ENCODE measurements at regions not wholly inside any gene's neighbourhood (a gene's known extent, or its start where the extent isn't known, plus 50 kb on each side); places are given as distances from the start of the nearest gene placed in this dataset.

GRCh38 chr21:25254491-25255174 is 352.6 kb downstream of the MRPL39 start:
- H3K18ac ChIP-seq (ENCODE audit: extremely low read depth, low read length): no peak overlapping the region
- CTCF ChIA-PET (ENCODE audit: partially characterized antibody): interaction anchor here (0.5 to 1.3 kb wide), 4 partner anchors 9 to 970 kb away, joined by 3 to 5 read pairs (median 3); no protein-coding TSS in a partner anchor
- H3K79me2 ChIP-seq (ENCODE audit: control insufficient read depth in 1 of 2, insufficient read depth in 2 of 2, low read length in 2 of 2): no peaks in the 10 kb centered on the region
- no peak for TF ChIP-seq RXRA (IDR thresholded peaks at IDR 0.05; ENCODE audit: insufficient read depth, low read depth, low read length)
- TF ChIP-seq SUZ12 (IDR thresholded peaks at IDR 0.05; ENCODE audit: low read length): no peak
- TF ChIP-seq NRF1 (IDR thresholded peaks at IDR 0.05; ENCODE audit: low read depth, low read length): no peak
- TF ChIP-seq SIX5 (IDR thresholded peaks at IDR 0.05; ENCODE audit: low read depth, low read length): no peak
- no peak for TF ChIP-seq E2F6 (IDR thresholded peaks at IDR 0.05)
- TF ChIP-seq RNF2 (IDR thresholded peaks at IDR 0.05; ENCODE audit: borderline replicate concordance, low read depth, low read length, missing control alignments, poor library complexity, severe bottlenecking): no peak
- TF ChIP-seq CEBPB (IDR thresholded peaks at IDR 0.05; ENCODE audit: low read depth, low read length): no peak
- TF ChIP-seq POLR2AphosphoS5 (IDR thresholded peaks at IDR 0.05; ENCODE audit: low read depth, low read length): no peak
- TF ChIP-seq, protein P1, sequence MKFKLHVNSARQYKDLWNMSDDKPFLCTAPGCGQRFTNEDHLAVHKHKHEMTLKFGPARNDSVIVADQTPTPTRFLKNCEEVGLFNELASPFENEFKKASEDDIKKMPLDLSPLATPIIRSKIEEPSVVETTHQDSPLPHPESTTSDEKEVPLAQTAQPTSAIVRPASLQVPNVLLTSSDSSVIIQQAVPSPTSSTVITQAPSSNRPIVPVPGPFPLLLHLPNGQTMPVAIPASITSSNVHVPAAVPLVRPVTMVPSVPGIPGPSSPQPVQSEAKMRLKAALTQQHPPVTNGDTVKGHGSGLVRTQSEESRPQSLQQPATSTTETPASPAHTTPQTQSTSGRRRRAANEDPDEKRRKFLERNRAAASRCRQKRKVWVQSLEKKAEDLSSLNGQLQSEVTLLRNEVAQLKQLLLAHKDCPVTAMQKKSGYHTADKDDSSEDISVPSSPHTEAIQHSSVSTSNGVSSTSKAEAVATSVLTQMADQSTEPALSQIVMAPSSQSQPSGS (IDR thresholded peaks at IDR 0.05; ENCODE audit: low read length): no peak
- TF ChIP-seq RFX5 (IDR thresholded peaks at IDR 0.05; ENCODE audit: borderline replicate concordance, low read depth, low read length): no peak
- TF ChIP-seq MAFK (IDR thresholded peaks at IDR 0.05; ENCODE audit: low read depth, low read length): no peak

More at GRCh38 chr21:25254491-25255174, 352.6 kb downstream of the MRPL39 start:
- H3K4me2 ChIP-seq (ENCODE audit: insufficient read depth in 1 of 2, low read depth in 2 of 2, low read length in 2 of 2): no peak overlapping the region
- POLR2A ChIA-PET (ENCODE audit: partially characterized antibody): no interaction called here
- no peak overlapping the region for H2BK12ac ChIP-seq (ENCODE audit: low read depth, low read length)
- H4K5ac ChIP-seq (ENCODE audit: insufficient read length, low read depth, low read length): no peak overlapping the region
- H3K27ac ChIP-seq (ENCODE audit: low read depth, low read length): no peak overlapping the region
- H3K79me1 ChIP-seq (ENCODE audit: low read depth, low read length): no peaks in the 10 kb centered on the region
- H2BK20ac ChIP-seq (ENCODE audit: low read length): no peak overlapping the region
- no peak overlapping the region for H2BK5ac ChIP-seq (ENCODE audit: low read depth, low read length)
- no peaks in the 10 kb centered on the region for H3K36me3 ChIP-seq (ENCODE audit: control insufficient read depth in 2 of 4, insufficient read depth in 4 of 4, low read length in 3 of 4)
- no peak for FAIRE-seq
- no peak overlapping the region for H3K4ac ChIP-seq (replicated peaks; ENCODE audit: insufficient read length, low read depth, low read length)
- H3K9ac ChIP-seq (replicated peaks in 1 of 4; ENCODE audit: extremely low read depth in 1 of 4, low read depth in 3 of 4, low read length in 3 of 4): no peak overlapping the region
- no peak overlapping the region for H4K8ac ChIP-seq (ENCODE audit: extremely low read depth, insufficient read depth, low read length)
- no peak overlapping the region for H2AK5ac ChIP-seq (ENCODE audit: low read depth, low read length)
- no peak overlapping the region for H3K4me3 ChIP-seq (ENCODE audit: extremely low read depth in 1 of 4, insufficient read depth in 2 of 4, low read depth in 3 of 4, low read length in 4 of 4)
- H2AFZ ChIP-seq (ENCODE audit: low read length): no peak overlapping the region
- H2BK120ac ChIP-seq (replicated peaks; ENCODE audit: low read depth, low read length): no peak overlapping the region
- H4K20me1 ChIP-seq (replicated peaks in 1 of 2; ENCODE audit: control insufficient read depth in 1 of 2, insufficient read depth in 2 of 2, low read length in 2 of 2): no peaks in the 10 kb centered on the region
- H3K14ac ChIP-seq (ENCODE audit: insufficient read length): no peak overlapping the region
- H3K27me3 ChIP-seq (replicated peaks in 1 of 4; ENCODE audit: control insufficient read depth in 3 of 4, extremely low read depth in 1 of 4, insufficient read depth in 3 of 4, low read length in 3 of 4): no peaks in the 10 kb centered on the region
- no peak overlapping the region for H2BK15ac ChIP-seq (ENCODE audit: low read length)
- H3K23me2 ChIP-seq (ENCODE audit: low read depth, low read length): no peaks in the 10 kb centered on the region
- H4K91ac ChIP-seq (replicated peaks; ENCODE audit: insufficient read length, low read length): no peak overlapping the region
- H3K4me1 ChIP-seq (replicated peaks in 1 of 4; ENCODE audit: control insufficient read depth in 3 of 4, insufficient read depth in 4 of 4, low read length in 3 of 4): no peaks in the 10 kb centered on the region
- no peak for DNase-seq (ENCODE audit: low read depth in 1 of 2, low spot score in 2 of 2)
- no peaks in the 10 kb centered on the region for H3K9me3 ChIP-seq (ENCODE audit: insufficient read depth in 2 of 2, low read depth in 1 of 2, low read length in 1 of 2)
- WGBS, 2 experiments (ENCODE audit: extremely low coverage in 1 of 2, insufficient coverage in 1 of 2, insufficient read length in 1 of 2, insufficient replicate concordance in 2 of 2, low coverage in 1 of 2, low lambda C conversion rate in 2 of 2, missing lambda C conversion rate in 1 of 2): 96% methylated on average over 5 of the region's 5 CpGs; no CpG with 5 or more reads in 1 of the 2 experiments
- H3K23ac ChIP-seq (ENCODE audit: insufficient read length): no peak overlapping the region
- no peak overlapping the region for H3K56ac ChIP-seq (replicated peaks; ENCODE audit: insufficient read length, low read depth, low read length)
